H1 (cell line): ENCODE measurements at regions not wholly inside any gene's neighbourhood (a gene's known extent, or its start where the extent isn't known, plus 50 kb on each side); places are given as distances from the start of the nearest gene placed in this dataset.

Experiments
- CHD2 ChIP-seq: IDR thresholded peaks from 2 replicates; pipeline ENCODE4 v1.6.1; 2012; ENCODE audit warnings: low read length, improper control_type of control experiment
- EP300 ChIP-seq, 2 experiments: IDR thresholded peaks; 1 replicate in 1 of 2; 2 replicates in 1 of 2; pipeline ENCODE4 v1.6.1; 2011 to 2012; ENCODE audit warnings: low read depth in 2 of 2, low read length in 2 of 2, mild to moderate bottlenecking in 2 of 2, borderline replicate concordance in 1 of 2, inconsistent platforms in 1 of 2, moderate library complexity in 1 of 2
- KDM1A ChIP-seq: fragments of 200-600, 300-600 bp; sonication (generic); IDR thresholded peaks from 2 replicates; pipeline ENCODE4 v1.7.1; 2016; ENCODE audit warnings: mild to moderate bottlenecking, low read length, borderline replicate concordance
- RBBP5 ChIP-seq: IDR thresholded peaks from 2 replicates; pipeline ENCODE4 v1.7.1; 2012; ENCODE audit warnings: low read depth, mild to moderate bottlenecking, inconsistent platforms, low read length, moderate library complexity, borderline replicate concordance
- SP4 ChIP-seq: IDR thresholded peaks from 2 replicates; pipeline ENCODE4 v1.6.1; 2012; ENCODE audit warnings: low read length, inconsistent platforms
- SRF ChIP-seq: IDR thresholded peaks from 2 replicates; pipeline ENCODE4 v1.6.1; 2011; ENCODE audit warnings: mild to moderate bottlenecking, low read depth, low read length, moderate library complexity
- TEAD4 ChIP-seq: IDR thresholded peaks from 2 replicates; pipeline ENCODE4 v1.6.1; 2012; ENCODE audit warnings: low read depth, low read length, inconsistent platforms, mixed read lengths
- TF ChIP-seq, protein P1 (sequence below), 3 experiments: IDR thresholded peaks; 1 replicate in 2 of 3; 2 replicates in 1 of 3; pipeline versions ENCODE4 v1.5.1 to v1.6.1; 2011; ENCODE audit warnings: low read length in 3 of 3, mild to moderate bottlenecking in 3 of 3, inconsistent platforms in 2 of 3, low read depth in 1 of 3, moderate library complexity in 1 of 3; ENCODE audit not compliant: insufficient read depth in 1 of 3; ENCODE audit errors: control extremely low read depth in 1 of 3

DNA sequence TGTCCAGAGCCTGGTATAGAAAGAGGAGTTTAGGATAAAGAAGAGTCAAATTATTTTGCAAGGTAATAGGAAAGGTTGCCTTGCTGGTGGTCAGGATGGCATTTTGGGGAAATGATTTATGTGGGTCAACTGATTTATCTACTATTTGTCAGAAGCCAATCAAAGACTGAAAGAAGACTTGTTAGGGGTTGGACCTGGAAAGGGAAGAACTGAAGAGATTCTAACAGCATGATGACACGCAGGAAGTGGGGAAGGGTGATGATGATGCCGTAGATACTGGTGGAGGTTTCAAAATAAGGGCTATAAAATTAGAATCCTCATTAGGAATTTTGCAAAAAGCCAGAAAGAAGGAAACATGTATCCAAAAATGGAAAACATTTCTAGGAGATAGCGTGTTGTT lies 60.7 kb upstream of the FGF14 start (continued):
- TF ChIP-seq SRF (no peak), SP4 (no peak), TEAD4 (no peak), CHD2 (no peak), EP300 (IDR thresholded peaks at IDR 0.05; ENCODE audit: borderline replicate concordance in 1 of 2, low read depth in 2 of 2, low read length in 2 of 2) (no peak), KDM1A (no peak), RBBP5 (no peak)
- TF ChIP-seq, protein P1, sequence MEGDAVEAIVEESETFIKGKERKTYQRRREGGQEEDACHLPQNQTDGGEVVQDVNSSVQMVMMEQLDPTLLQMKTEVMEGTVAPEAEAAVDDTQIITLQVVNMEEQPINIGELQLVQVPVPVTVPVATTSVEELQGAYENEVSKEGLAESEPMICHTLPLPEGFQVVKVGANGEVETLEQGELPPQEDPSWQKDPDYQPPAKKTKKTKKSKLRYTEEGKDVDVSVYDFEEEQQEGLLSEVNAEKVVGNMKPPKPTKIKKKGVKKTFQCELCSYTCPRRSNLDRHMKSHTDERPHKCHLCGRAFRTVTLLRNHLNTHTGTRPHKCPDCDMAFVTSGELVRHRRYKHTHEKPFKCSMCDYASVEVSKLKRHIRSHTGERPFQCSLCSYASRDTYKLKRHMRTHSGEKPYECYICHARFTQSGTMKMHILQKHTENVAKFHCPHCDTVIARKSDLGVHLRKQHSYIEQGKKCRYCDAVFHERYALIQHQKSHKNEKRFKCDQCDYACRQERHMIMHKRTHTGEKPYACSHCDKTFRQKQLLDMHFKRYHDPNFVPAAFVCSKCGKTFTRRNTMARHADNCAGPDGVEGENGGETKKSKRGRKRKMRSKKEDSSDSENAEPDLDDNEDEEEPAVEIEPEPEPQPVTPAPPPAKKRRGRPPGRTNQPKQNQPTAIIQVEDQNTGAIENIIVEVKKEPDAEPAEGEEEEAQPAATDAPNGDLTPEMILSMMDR (IDR thresholded peaks at IDR 0.05; ENCODE audit: control extremely low read depth in 1 of 3, insufficient read depth in 1 of 3, low read depth in 1 of 3, low read length in 3 of 3) = no peak
